ENCODE measurements at regions not wholly inside any gene's neighbourhood (a gene's known extent, or its start where the extent isn't known, plus 50 kb on each side); places are given as distances from the start of the nearest gene placed in this dataset.

GRCh38 chr14:82604819-82605218 lies 1071.2 kb upstream of the SEL1L start:
- TF ChIP-seq CTCF (IDR thresholded peaks at IDR 0.05) (no peak), POLR2A (IDR thresholded peaks at IDR 0.05) (no peak)
